SK-N-SH treated with all-trans-retinoic acid at 6 μM for 48 hours (cell line): ENCODE measurements at regions not wholly inside any gene's neighbourhood (a gene's known extent, or its start where the extent isn't known, plus 50 kb on each side); places are given as distances from the start of the nearest gene placed in this dataset.
"Not testable (repeated sequence)": the region's sequence is repeated elsewhere in the genome, so short reads cannot be mapped to it uniquely, and the experiment has no call there.

Source experiments
- ATAC-seq: fragments of 200-7000 bp; cut with Tn5 transposase; 3 replicates; pipeline ENCODE4 v1.9.1; 2020; ENCODE audit warnings: mild to moderate bottlenecking, moderate library complexity
- ARNTL ChIP-seq: fragments of 450-650 bp; formaldehyde crosslinking; IDR thresholded peaks from 2 replicates; pipeline ENCODE4 v1.5.0; 2020; ENCODE audit warnings: low read depth, mild to moderate bottlenecking, moderate library complexity, borderline replicate concordance
- BACH2 ChIP-seq: fragments of 250-450 bp; sonication (Bioruptor Pico); IDR thresholded peaks from 2 replicates; pipeline ENCODE4 v1.9.0; 2021; ENCODE audit warnings: mild to moderate bottlenecking, borderline replicate concordance
- CSDC2 ChIP-seq: fragments of 250-450 bp; sonication (Bioruptor Pico); IDR thresholded peaks from 2 replicates; pipeline ENCODE4 v1.5.0; 2020; ENCODE audit warnings: mild to moderate bottlenecking, moderate library complexity
- CSRNP3 ChIP-seq: fragments of 250-450 bp; sonication (Bioruptor Pico); IDR thresholded peaks from 2 replicates; pipeline ENCODE4 v1.5.1; 2021; ENCODE audit warnings: mild to moderate bottlenecking, moderate library complexity
- ESRRG ChIP-seq: fragments of 250-450 bp; sonication (Bioruptor Pico); IDR thresholded peaks from 2 replicates; pipeline ENCODE4 v1.6.1; 2021; ENCODE audit warnings: mild to moderate bottlenecking
- GLIS3 ChIP-seq: fragments of 250-450 bp; sonication (Bioruptor Pico); IDR thresholded peaks from 2 replicates; pipeline ENCODE4 v1.5.0; 2020; ENCODE audit warnings: mild to moderate bottlenecking, moderate library complexity
- ISL1 ChIP-seq: fragments of 250-450 bp; sonication (Bioruptor Pico); IDR thresholded peaks from 2 replicates; pipeline ENCODE4 v2.1.2; 2022; ENCODE audit warnings: mild to moderate bottlenecking, moderate library complexity
- OSR1 ChIP-seq: fragments of 250-450 bp; sonication (Bioruptor Pico); IDR thresholded peaks from 2 replicates; pipeline ENCODE4 v1.8.0; 2022; ENCODE audit warnings: moderate library complexity, mild to moderate bottlenecking, inconsistent platforms
- PATZ1 ChIP-seq: fragments of 250-450 bp; sonication (Bioruptor Pico); IDR thresholded peaks from 2 replicates; pipeline ENCODE4 v1.8.0; 2020; ENCODE audit warnings: mild to moderate bottlenecking, moderate library complexity, borderline replicate concordance
- POU6F1 ChIP-seq: fragments of 250-450 bp; sonication (Bioruptor Pico); IDR thresholded peaks from 2 replicates; pipeline ENCODE4 v1.8.0; 2021; ENCODE audit warnings: low read depth, mild to moderate bottlenecking, moderate library complexity, borderline replicate concordance
- PPARA ChIP-seq: fragments of 250-450 bp; sonication (Bioruptor Pico); IDR thresholded peaks from 2 replicates; pipeline ENCODE4 v1.5.0; 2020; ENCODE audit warnings: mild to moderate bottlenecking, borderline replicate concordance
- RARB ChIP-seq: fragments of 250-450 bp; sonication (Bioruptor Pico); IDR thresholded peaks from 2 replicates; pipeline ENCODE4 v1.8.0; 2021; ENCODE audit warnings: mild to moderate bottlenecking, moderate library complexity
- SNAI2 ChIP-seq: fragments of 250-450 bp; sonication (Bioruptor Pico); IDR thresholded peaks from 2 replicates; pipeline ENCODE4 v1.5.0; 2020; ENCODE audit warnings: mild to moderate bottlenecking, moderate library complexity
- TCF4 ChIP-seq: fragments of 250-450 bp; sonication (Bioruptor Pico); IDR thresholded peaks from 2 replicates; pipeline ENCODE4 v1.8.0; 2021; ENCODE audit warnings: mild to moderate bottlenecking, moderate library complexity, borderline replicate concordance
- TOX ChIP-seq: fragments of 250-450 bp; sonication (Bioruptor Pico); IDR thresholded peaks from 2 replicates; pipeline ENCODE4 v1.8.0; 2021; ENCODE audit warnings: mild to moderate bottlenecking, moderate library complexity, borderline replicate concordance
- TSHZ2 ChIP-seq: fragments of 250-450 bp; sonication (Bioruptor Pico); IDR thresholded peaks from 2 replicates; pipeline ENCODE4 v1.5.0; 2020; ENCODE audit warnings: mild to moderate bottlenecking, moderate library complexity
- ZC3H10 ChIP-seq: fragments of 250-450 bp; sonication (Bioruptor Pico); IDR thresholded peaks from 2 replicates; pipeline ENCODE4 v1.5.1; 2021; ENCODE audit warnings: mild to moderate bottlenecking, moderate library complexity
- ZFP3 ChIP-seq: fragments of 250-450 bp; sonication (Bioruptor Pico); IDR thresholded peaks from 2 replicates; pipeline ENCODE4 v1.5.0; 2020; ENCODE audit warnings: mild to moderate bottlenecking, moderate library complexity
- ZFP30 ChIP-seq: fragments of 450-650 bp; formaldehyde crosslinking; IDR thresholded peaks from 2 replicates; pipeline ENCODE4 v1.5.0; 2022; ENCODE audit warnings: mild to moderate bottlenecking, moderate library complexity
- ZNF565 ChIP-seq: fragments of 450-650 bp; formaldehyde crosslinking; conservative IDR thresholded peaks from 2 replicates; pipeline ENCODE4 v1.5.0; 2020; ENCODE audit warnings: low read depth, mild to moderate bottlenecking, moderate library complexity
- ZNF70 ChIP-seq: fragments of 450-650 bp; formaldehyde crosslinking; IDR thresholded peaks from 2 replicates; pipeline ENCODE4 v1.5.0; 2020; ENCODE audit warnings: mild to moderate bottlenecking, moderate library complexity
- TF ChIP-seq, protein P1 (sequence below): fragments of 250-450 bp; sonication (Bioruptor Pico); IDR thresholded peaks from 2 replicates; pipeline ENCODE4 v1.5.1; 2020; ENCODE audit warnings: low read depth, mild to moderate bottlenecking, moderate library complexity

DNA sequence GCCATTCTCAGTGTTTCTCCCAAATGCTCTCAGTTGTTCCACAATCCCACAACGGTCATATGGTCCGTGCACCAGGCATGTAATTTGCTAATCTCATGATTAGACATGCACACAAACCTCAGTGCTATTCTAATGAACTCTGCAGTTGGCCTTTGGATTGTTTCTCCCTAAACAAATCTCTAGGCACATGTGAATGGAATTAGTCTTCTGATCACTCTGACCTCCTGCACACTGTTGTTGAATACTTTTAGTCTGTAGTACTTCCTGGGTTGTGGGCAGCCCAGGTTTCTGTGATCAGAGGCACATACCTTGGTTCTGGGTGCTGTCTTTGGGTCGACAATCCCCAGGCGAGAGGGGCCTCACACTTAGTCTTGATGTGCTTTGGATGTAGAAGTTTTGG lies 498.7 kb upstream of the SPRED2 start:
- TF ChIP-seq ZNF565 (CRISPR knock-in tag), result no peak
- TF ChIP-seq ZC3H10 (CRISPR knock-in tag), result no peak
- TF ChIP-seq ARNTL (CRISPR knock-in tag), result no peak
- TF ChIP-seq POU6F1 (CRISPR knock-in tag), result no peak
- TF ChIP-seq TCF4 (CRISPR knock-in tag), result no peak
- no peak for TF ChIP-seq ISL1 (CRISPR knock-in tag)
- no peak for TF ChIP-seq ZFP30 (CRISPR knock-in tag)
- TF ChIP-seq RARB (CRISPR knock-in tag), result no peak
- no peak for TF ChIP-seq OSR1
- no peak for TF ChIP-seq TSHZ2 (CRISPR knock-in tag)
- TF ChIP-seq TOX (CRISPR knock-in tag), result no peak
- no peak for TF ChIP-seq BACH2 (CRISPR knock-in tag)
- TF ChIP-seq PATZ1 (CRISPR knock-in tag), result no peak
- TF ChIP-seq SNAI2 (CRISPR knock-in tag), result no peak
- TF ChIP-seq GLIS3 (CRISPR knock-in tag), result no peak
- TF ChIP-seq, protein P1, sequence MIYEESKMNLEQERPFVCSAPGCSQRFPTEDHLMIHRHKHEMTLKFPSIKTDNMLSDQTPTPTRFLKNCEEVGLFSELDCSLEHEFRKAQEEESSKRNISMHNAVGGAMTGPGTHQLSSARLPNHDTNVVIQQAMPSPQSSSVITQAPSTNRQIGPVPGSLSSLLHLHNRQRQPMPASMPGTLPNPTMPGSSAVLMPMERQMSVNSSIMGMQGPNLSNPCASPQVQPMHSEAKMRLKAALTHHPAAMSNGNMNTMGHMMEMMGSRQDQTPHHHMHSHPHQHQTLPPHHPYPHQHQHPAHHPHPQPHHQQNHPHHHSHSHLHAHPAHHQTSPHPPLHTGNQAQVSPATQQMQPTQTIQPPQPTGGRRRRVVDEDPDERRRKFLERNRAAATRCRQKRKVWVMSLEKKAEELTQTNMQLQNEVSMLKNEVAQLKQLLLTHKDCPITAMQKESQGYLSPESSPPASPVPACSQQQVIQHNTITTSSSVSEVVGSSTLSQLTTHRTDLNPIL (CRISPR knock-in tag), result no peak
- no peak for ATAC-seq

DNA sequence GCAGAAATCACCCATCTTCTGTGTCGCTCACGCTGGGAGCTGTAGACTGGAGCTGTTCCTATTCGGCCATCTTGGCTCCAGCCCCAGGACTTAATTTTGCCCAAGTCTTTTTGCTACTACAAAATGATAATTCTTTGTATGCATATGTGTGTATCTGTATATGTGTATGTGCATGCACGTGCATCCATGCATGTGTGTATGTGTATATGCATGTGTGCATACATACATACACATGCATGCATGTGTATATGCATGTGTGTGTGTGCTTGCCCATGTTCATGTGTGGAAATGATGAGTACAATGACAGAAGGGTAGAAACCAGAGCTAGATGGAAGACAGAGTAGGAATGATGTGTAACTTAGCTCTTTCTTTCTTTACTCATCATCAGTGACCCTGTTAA lies 497.9 kb upstream of the SPRED2 start:
- no peak for ATAC-seq
- no peak for TF ChIP-seq RARB (CRISPR knock-in tag)
- no peak for TF ChIP-seq TSHZ2 (CRISPR knock-in tag)
- no peak for TF ChIP-seq ZNF70 (CRISPR knock-in tag)
- no peak for TF ChIP-seq BACH2 (CRISPR knock-in tag)
- TF ChIP-seq ARNTL (CRISPR knock-in tag), result no peak
- no peak for TF ChIP-seq OSR1
- no peak for TF ChIP-seq PPARA
- TF ChIP-seq, protein P1 (CRISPR knock-in tag), result no peak
- TF ChIP-seq ZFP30 (CRISPR knock-in tag), result no peak
- no peak for TF ChIP-seq CSRNP3 (CRISPR knock-in tag)
- TF ChIP-seq ZNF565 (CRISPR knock-in tag), result no peak
- no peak for TF ChIP-seq GLIS3 (CRISPR knock-in tag)
- TF ChIP-seq ZC3H10 (CRISPR knock-in tag), result no peak
- no peak for TF ChIP-seq SNAI2 (CRISPR knock-in tag)
- no peak for TF ChIP-seq ESRRG (CRISPR knock-in tag)
- no peak for TF ChIP-seq TCF4 (CRISPR knock-in tag)
- TF ChIP-seq CSDC2 (CRISPR knock-in tag), result no peak
- no peak for TF ChIP-seq PATZ1 (CRISPR knock-in tag)
- TF ChIP-seq ISL1 (CRISPR knock-in tag), result no peak
- no peak for TF ChIP-seq ZFP3

- ATAC-seq, result not testable (repeated sequence)
These were observed 497.3 kb upstream of the SPRED2 start for GRCh38 chr2:65929664-65930063.
